Neuronal stem cell (in vitro differentiated cells): ENCODE measurements at regions not wholly inside any gene's neighbourhood (a gene's known extent, or its start where the extent isn't known, plus 50 kb on each side); places are given as distances from the start of the nearest gene placed in this dataset.

Source experiments
- DNase-seq: peaks from one replicate; pipeline ENCODE4 v3.0.0-alpha.2; 2013; ENCODE audit warnings: low spot score
- H2AFZ ChIP-seq: one replicate; pipeline ENCODE4 v1.6.1; 2013; ENCODE audit warnings: mild to moderate bottlenecking, low read length, inconsistent platforms
- H2AK5ac ChIP-seq: 2 replicates; pipeline ENCODE4 v1.6.1; 2013; ENCODE audit warnings: low read depth, mild to moderate bottlenecking, inconsistent platforms, low read length, moderate library complexity, mixed read lengths
- H2BK120ac ChIP-seq: 2 replicates; pipeline ENCODE4 v1.6.1; 2013; ENCODE audit warnings: low read depth, mild to moderate bottlenecking, inconsistent platforms, low read length, moderate library complexity, mixed read lengths
- H2BK12ac ChIP-seq: one replicate; pipeline ENCODE4 v1.6.1; 2013; ENCODE audit warnings: low read length, inconsistent platforms
- H2BK15ac ChIP-seq: 2 replicates; pipeline ENCODE4 v1.6.1; 2013; ENCODE audit warnings: mild to moderate bottlenecking, low read length, inconsistent platforms, mixed read lengths
- H2BK5ac ChIP-seq: one replicate; pipeline ENCODE4 v1.6.1; 2013; ENCODE audit warnings: inconsistent platforms, mild to moderate bottlenecking, low read length, moderate library complexity
- H3K14ac ChIP-seq: one replicate; pipeline ENCODE4 v1.6.1; 2013; ENCODE audit warnings: low read length, inconsistent platforms
- H3K18ac ChIP-seq: 2 replicates; pipeline ENCODE4 v1.6.1; 2013; ENCODE audit warnings: low read length, inconsistent platforms
- H3K23ac ChIP-seq: 2 replicates; pipeline ENCODE4 v1.6.1; 2013; ENCODE audit warnings: low read depth, mild to moderate bottlenecking, mixed read lengths, low read length, inconsistent platforms; ENCODE audit not compliant: poor library complexity
- H3K27ac ChIP-seq: replicated peaks from 3 replicates; pipeline ENCODE4 v1.5.1; 2013; ENCODE audit warnings: low read length, inconsistent platforms
- H3K27me3 ChIP-seq, 3 experiments: 2 replicates each; pipeline ENCODE4 v1.6.1; 2013; ENCODE audit warnings: low read length in 3 of 3, mild to moderate bottlenecking in 2 of 3, inconsistent platforms in 1 of 3, low read depth in 1 of 3, mixed read lengths in 1 of 3, moderate library complexity in 1 of 3; ENCODE audit not compliant: control insufficient read depth in 3 of 3, insufficient read depth in 3 of 3
- H3K36me3 ChIP-seq, 2 donors: replicated peaks in 1 of 2; 2 replicates each; pipeline ENCODE4 v1.6.1; 2013; ENCODE audit warnings: low read length in 2 of 2; ENCODE audit not compliant: control insufficient read depth in 2 of 2, insufficient read depth in 2 of 2
- H3K4ac ChIP-seq: 2 replicates; pipeline ENCODE4 v1.6.1; 2013; ENCODE audit warnings: inconsistent platforms, mild to moderate bottlenecking, low read length, moderate library complexity
- H3K4me1 ChIP-seq, 2 donors: 1 replicate in 1 of 2; 2 replicates in 1 of 2; pipeline ENCODE4 v1.6.1; 2013; ENCODE audit warnings: low read length in 2 of 2, low read depth in 1 of 2; ENCODE audit not compliant: control insufficient read depth in 2 of 2, insufficient read depth in 1 of 2
- H3K4me2 ChIP-seq: one replicate; pipeline ENCODE4 v1.6.1; 2013; ENCODE audit warnings: mild to moderate bottlenecking, low read length, inconsistent platforms; ENCODE audit not compliant: insufficient read depth, poor library complexity, severe bottlenecking
- H3K4me3 ChIP-seq, 2 donors: 2 replicates each; pipeline ENCODE4 v1.5.1; 2013; ENCODE audit warnings: low read length in 2 of 2, mild to moderate bottlenecking in 2 of 2, inconsistent platforms in 1 of 2, moderate library complexity in 1 of 2
- H3K79me1 ChIP-seq: one replicate; pipeline ENCODE4 v1.6.1; 2013; ENCODE audit warnings: low read depth, mild to moderate bottlenecking, inconsistent platforms, low read length, moderate library complexity
- H3K9ac ChIP-seq: one replicate; pipeline ENCODE4 v1.6.1; 2013; ENCODE audit warnings: mild to moderate bottlenecking, low read depth, low read length, inconsistent platforms; ENCODE audit not compliant: poor library complexity
- H3K9me3 ChIP-seq, 2 donors: replicated peaks in 1 of 2; 2 replicates each; pipeline versions ENCODE3 to v1.6.1; 2013; ENCODE audit warnings: low read length in 2 of 2, mild to moderate bottlenecking in 2 of 2, inconsistent platforms in 1 of 2, low read depth in 1 of 2, mixed read lengths in 1 of 2, moderate library complexity in 1 of 2; ENCODE audit not compliant: control insufficient read depth in 2 of 2, insufficient read depth in 1 of 2
- H4K8ac ChIP-seq: one replicate; pipeline ENCODE4 v1.6.1; 2013; ENCODE audit warnings: low read depth, mild to moderate bottlenecking, inconsistent platforms, low read length, moderate library complexity
- H4K91ac ChIP-seq: one replicate; pipeline ENCODE4 v1.6.1; 2013; ENCODE audit warnings: low read length, low read depth, mild to moderate bottlenecking, inconsistent platforms; ENCODE audit not compliant: poor library complexity
- WGBS, 2 donors: extraction: QIAGEN DNeasy Blood & Tissue Kit; methylation state at CpG; one replicate each; pipeline ENCODE4 v1.1.7; 2013; ENCODE audit warnings: missing lambda C conversion rate in 2 of 2, mixed read lengths in 1 of 2; ENCODE audit not compliant: insufficient read length in 2 of 2, insufficient replicate concordance in 1 of 2; ENCODE audit errors: extremely low coverage in 2 of 2; 5-methylcytosine and 5-hydroxymethylcytosine counted together

- no peak overlapping the region for H2BK120ac ChIP-seq
- H2BK5ac ChIP-seq = no peak overlapping the region
- no peak overlapping the region for H3K4me3 ChIP-seq
- no peak overlapping the region for H2BK15ac ChIP-seq
- H3K23ac ChIP-seq = no peak overlapping the region
- no peaks in the 10 kb centered on the region for H3K27me3 ChIP-seq
- no peaks in the 10 kb centered on the region for H3K4me1 ChIP-seq
- no peak overlapping the region for H4K91ac ChIP-seq
- H3K9me3 ChIP-seq = no peaks in the 10 kb centered on the region
- no peaks in the 10 kb centered on the region for H3K79me1 ChIP-seq
- H3K14ac ChIP-seq = no peak overlapping the region
- no peak overlapping the region for H2BK12ac ChIP-seq
- WGBS, 2 donors = no CpG with 5 or more reads among the region's 1 CpG
- H3K27ac ChIP-seq = no peak overlapping the region
- no peak overlapping the region for H2AK5ac ChIP-seq
- H4K8ac ChIP-seq = no peak overlapping the region
- H3K4me2 ChIP-seq = no peak overlapping the region
- no peak for DNase-seq
- no peak overlapping the region for H3K9ac ChIP-seq
- no peak overlapping the region for H3K4ac ChIP-seq
- no peaks in the 10 kb centered on the region for H3K36me3 ChIP-seq
- no peak overlapping the region for H2AFZ ChIP-seq
- no peak overlapping the region for H3K18ac ChIP-seq
Observed at GRCh38 chr7:86592185-86592584, 51.5 kb upstream of the GRM3 start.

GRCh38 chr7:86574006-86574405, 69.7 kb upstream of the GRM3 start:
- Histone ChIP-seq H3K9ac (no peak overlapping the region), H3K4me2 (no peak overlapping the region), H2BK12ac (no peak overlapping the region), H2BK5ac (no peak overlapping the region), H3K79me1 (no peaks in the 10 kb centered on the region), H4K91ac (no peak overlapping the region), H2AK5ac (no peak overlapping the region), H2BK15ac (no peak overlapping the region), H3K14ac (no peak overlapping the region), H3K4ac (no peak overlapping the region), H4K8ac (no peak overlapping the region), H3K36me3 (no peaks in the 10 kb centered on the region), H3K4me3 (no peak overlapping the region), H3K4me1 (no peaks in the 10 kb centered on the region), H3K18ac (no peak overlapping the region), H3K23ac (no peak overlapping the region), H3K27ac (no peak overlapping the region), H3K9me3 (no peaks in the 10 kb centered on the region), H2AFZ (no peak overlapping the region), H3K27me3 (no peaks in the 10 kb centered on the region), H2BK120ac (no peak overlapping the region)
- no CpG with 5 or more reads among the region's 9 CpGs for WGBS, 2 donors
- DNase-seq = no peak

GRCh38 chr7:86558680-86559501, 84.8 kb upstream of the GRM3 start:
- no peak overlapping the region for H2BK12ac ChIP-seq
- no peak overlapping the region for H3K4me2 ChIP-seq
- no peak overlapping the region for H2AK5ac ChIP-seq
- H3K9me3 ChIP-seq = no peaks in the 10 kb centered on the region
- WGBS, 2 donors = no CpG with 5 or more reads among the region's 8 CpGs
- no peak overlapping the region for H2BK120ac ChIP-seq
- DNase-seq = no peak
- no peak overlapping the region for H4K8ac ChIP-seq
- H3K4me1 ChIP-seq = no peaks in the 10 kb centered on the region
- no peak overlapping the region for H3K23ac ChIP-seq
- no peak overlapping the region for H3K9ac ChIP-seq
- H2BK5ac ChIP-seq = no peak overlapping the region
- no peaks in the 10 kb centered on the region for H3K27me3 ChIP-seq
- H3K27ac ChIP-seq = no peak overlapping the region
- H3K4ac ChIP-seq = no peak overlapping the region
- no peak overlapping the region for H2AFZ ChIP-seq
- no peak overlapping the region for H2BK15ac ChIP-seq
- H3K14ac ChIP-seq = no peak overlapping the region
- no peak overlapping the region for H3K18ac ChIP-seq
- no peak overlapping the region for H4K91ac ChIP-seq
- no peaks in the 10 kb centered on the region for H3K36me3 ChIP-seq
- H3K79me1 ChIP-seq = no peaks in the 10 kb centered on the region
- no peak overlapping the region for H3K4me3 ChIP-seq

DNA sequence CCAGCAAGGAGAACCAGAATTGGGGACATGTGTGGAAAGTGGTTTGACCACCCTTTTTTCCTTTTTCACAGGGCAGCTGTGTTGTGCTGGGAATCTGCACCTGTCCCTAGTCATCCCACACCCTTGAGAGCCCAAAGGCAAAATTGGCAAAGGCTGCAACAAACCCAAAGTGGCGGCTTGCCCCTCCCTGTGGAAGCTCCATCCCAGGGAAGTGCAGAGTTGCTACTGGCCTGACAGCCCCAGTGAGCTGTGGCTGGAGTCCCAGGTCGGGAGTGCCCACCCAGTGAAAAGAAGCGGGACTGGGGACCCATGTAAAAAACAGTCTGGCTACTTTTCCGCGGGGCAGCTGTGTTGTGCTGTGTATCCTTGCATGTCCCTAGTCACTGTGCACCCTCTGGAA, 109.1 kb upstream of the GRM3 start:
- no peak overlapping the region for H3K9ac ChIP-seq
- no peaks in the 10 kb centered on the region for H3K27me3 ChIP-seq
- no peaks in the 10 kb centered on the region for H3K36me3 ChIP-seq
- DNase-seq = no peak
- no peaks in the 10 kb centered on the region for H3K79me1 ChIP-seq
- no peak overlapping the region for H3K4ac ChIP-seq
- H4K91ac ChIP-seq = no peak overlapping the region
- no peak overlapping the region for H2BK15ac ChIP-seq
- no CpG with 5 or more reads among the region's 5 CpGs for WGBS, 2 donors
- no peak overlapping the region for H2BK12ac ChIP-seq
- H3K4me2 ChIP-seq = no peak overlapping the region
- H4K8ac ChIP-seq = no peak overlapping the region
- peak overlapping the region; percentile 29 for H3K18ac ChIP-seq
- no peak overlapping the region for H2AK5ac ChIP-seq
- H3K9me3 ChIP-seq = peaks cover 0 to 2% of the 10 kb centered on the region in 2 donors
- no peak overlapping the region for H3K14ac ChIP-seq
- H2AFZ ChIP-seq = no peak overlapping the region
- no peak overlapping the region for H2BK120ac ChIP-seq
- H2BK5ac ChIP-seq = no peak overlapping the region
- no peak overlapping the region for H3K4me3 ChIP-seq
- H3K27ac ChIP-seq = no peak overlapping the region
- no peaks in the 10 kb centered on the region for H3K4me1 ChIP-seq
- H3K23ac ChIP-seq = no peak overlapping the region
